ENCODE measurements at regions not wholly inside any gene's neighbourhood (a gene's known extent, or its start where the extent isn't known, plus 50 kb on each side); places are given as distances from the start of the nearest gene placed in this dataset.

- TF ChIP-seq, protein P1, sequence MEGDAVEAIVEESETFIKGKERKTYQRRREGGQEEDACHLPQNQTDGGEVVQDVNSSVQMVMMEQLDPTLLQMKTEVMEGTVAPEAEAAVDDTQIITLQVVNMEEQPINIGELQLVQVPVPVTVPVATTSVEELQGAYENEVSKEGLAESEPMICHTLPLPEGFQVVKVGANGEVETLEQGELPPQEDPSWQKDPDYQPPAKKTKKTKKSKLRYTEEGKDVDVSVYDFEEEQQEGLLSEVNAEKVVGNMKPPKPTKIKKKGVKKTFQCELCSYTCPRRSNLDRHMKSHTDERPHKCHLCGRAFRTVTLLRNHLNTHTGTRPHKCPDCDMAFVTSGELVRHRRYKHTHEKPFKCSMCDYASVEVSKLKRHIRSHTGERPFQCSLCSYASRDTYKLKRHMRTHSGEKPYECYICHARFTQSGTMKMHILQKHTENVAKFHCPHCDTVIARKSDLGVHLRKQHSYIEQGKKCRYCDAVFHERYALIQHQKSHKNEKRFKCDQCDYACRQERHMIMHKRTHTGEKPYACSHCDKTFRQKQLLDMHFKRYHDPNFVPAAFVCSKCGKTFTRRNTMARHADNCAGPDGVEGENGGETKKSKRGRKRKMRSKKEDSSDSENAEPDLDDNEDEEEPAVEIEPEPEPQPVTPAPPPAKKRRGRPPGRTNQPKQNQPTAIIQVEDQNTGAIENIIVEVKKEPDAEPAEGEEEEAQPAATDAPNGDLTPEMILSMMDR (IDR thresholded peaks at IDR 0.05; ENCODE audit: insufficient read depth, low read depth, low read length): no peak
Measured at GRCh38 chr3:111392894-111393398, 149.1 kb upstream of the CD96 start.

DNA sequence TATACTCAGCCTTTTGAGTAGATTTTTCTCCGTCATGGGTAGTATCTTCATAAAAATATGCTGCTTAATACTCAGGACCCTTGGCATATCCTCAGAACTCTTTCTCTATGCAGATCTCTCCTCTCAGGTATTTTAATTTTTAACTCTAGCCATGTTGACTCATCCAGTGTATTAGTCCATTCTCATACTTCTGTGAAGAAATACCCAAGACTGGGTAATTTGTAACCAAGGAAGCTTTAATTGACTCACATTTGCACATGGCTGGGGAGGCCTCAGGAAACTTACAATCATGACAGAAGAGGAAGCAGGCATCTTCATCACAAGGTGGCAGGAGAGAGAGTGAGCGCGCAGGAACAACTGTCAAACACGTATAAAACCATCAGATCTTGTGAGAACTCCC lies 129.3 kb upstream of the CD96 start:
- TF ChIP-seq, protein P1 (IDR thresholded peaks at IDR 0.05; ENCODE audit: insufficient read depth, low read depth, low read length): no peak
- no peak for DNase-seq (ENCODE audit: low read depth)

More at GRCh38 chr3:111392894-111393398, 149.1 kb upstream of the CD96 start:
- DNase-seq (ENCODE audit: low read depth): peak; percentile 21
- no peak overlapping the region for H3K4me3 ChIP-seq (ENCODE audit: low read depth, low read length)

DNA sequence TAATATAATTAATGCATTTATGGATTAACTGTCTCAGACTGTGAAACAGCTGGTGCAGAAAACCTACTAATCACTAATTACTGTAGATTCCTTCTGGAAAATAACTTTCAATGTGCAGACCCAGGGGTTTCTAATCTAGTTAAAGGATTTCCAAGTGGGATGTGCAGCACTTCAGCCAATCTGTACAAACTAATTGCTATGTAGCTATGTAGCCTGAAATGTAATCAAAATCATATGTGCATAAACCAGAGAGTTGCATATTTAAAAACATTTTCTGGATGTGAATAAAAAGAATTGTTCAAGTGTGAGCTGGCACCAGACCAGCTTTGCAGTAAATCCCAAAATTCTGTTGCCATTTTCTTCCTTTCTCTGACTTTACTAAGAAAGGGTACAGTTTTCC lies 127.5 kb upstream of the CD96 start:
- no peak overlapping the region for H3K4me3 ChIP-seq (ENCODE audit: low read depth, low read length)
- TF ChIP-seq, protein P1 (IDR thresholded peaks at IDR 0.05; ENCODE audit: insufficient read depth, low read depth, low read length): no peak
- no peak for DNase-seq (ENCODE audit: low read depth)

More for the DNA sequence above, 129.3 kb upstream of the CD96 start:
- H3K4me3 ChIP-seq (ENCODE audit: low read depth, low read length): no peak overlapping the region

DNA sequence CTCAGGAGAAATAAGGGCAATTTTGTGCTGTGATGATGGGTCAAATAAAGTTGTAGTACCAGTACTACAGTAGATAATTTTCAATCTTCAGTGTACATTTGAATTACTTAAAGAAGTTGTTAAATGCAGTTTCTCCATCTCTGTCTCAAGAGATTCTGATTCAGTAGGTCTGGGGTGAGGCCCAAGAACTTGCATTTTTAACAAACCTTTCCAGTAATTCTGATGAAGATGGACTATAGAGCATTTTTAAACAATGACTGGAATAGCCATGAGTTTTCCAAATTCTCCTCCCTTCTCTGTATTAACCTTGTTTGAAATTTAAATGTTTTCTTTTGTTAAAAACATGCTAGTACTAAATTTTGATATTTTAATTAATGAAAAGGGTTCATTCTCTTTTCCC lies 127.0 kb upstream of the CD96 start:
- TF ChIP-seq, protein P1 (IDR thresholded peaks at IDR 0.05; ENCODE audit: insufficient read depth, low read depth, low read length): no peak
- no peak for DNase-seq (ENCODE audit: low read depth)

DNA sequence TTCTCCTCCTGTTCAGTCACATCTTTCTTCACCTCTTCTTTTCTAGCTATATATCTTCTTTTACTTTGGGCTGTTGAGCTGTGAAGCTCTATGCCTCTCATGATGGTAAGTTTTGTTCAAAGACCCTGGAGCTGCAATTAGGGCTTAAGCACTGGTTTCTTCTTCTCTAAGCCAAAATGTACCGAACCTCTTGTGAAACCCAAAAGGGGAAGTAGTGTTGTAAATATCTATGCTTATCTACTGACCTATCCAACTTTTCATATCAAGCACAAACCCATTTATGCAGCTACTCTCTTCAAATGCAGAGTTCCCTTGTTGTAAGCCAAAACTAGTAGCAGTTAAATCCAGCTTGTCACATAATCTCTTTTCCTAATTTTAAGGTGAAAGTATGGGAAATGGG lies 123.6 kb upstream of the CD96 start:
- TF ChIP-seq, protein P1 (IDR thresholded peaks at IDR 0.05; ENCODE audit: insufficient read depth, low read depth, low read length): no peak
- DNase-seq (ENCODE audit: low read depth): no peak

More for the DNA sequence above, 127.0 kb upstream of the CD96 start:
- no peak overlapping the region for H3K4me3 ChIP-seq (ENCODE audit: low read depth, low read length)

DNA sequence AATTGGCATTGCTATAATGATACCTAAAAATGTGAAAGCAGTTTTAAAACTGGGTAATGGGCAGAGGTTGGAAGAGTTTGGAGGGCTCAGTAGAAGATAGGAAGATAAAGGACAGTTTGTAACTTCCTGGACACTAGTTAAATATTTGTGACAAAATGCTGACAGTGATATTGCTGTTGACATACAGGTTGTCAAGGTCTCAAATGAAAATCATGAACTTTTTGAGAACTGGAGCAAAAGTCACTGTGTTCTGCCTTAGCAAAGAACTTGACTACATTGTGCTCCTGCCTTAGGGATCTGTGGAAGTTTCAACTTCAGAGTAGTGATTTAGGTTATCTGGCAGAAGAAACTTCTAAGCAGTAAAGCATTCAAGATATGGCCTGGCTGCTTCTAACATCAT lies 113.7 kb upstream of the CD96 start:
- no peak for DNase-seq (ENCODE audit: low read depth)
- TF ChIP-seq, protein P1 (IDR thresholded peaks at IDR 0.05; ENCODE audit: insufficient read depth, low read depth, low read length): no peak
- no peak overlapping the region for H3K4me3 ChIP-seq (ENCODE audit: low read depth, low read length)

More for the DNA sequence above, 123.6 kb upstream of the CD96 start:
- H3K4me3 ChIP-seq (ENCODE audit: low read depth, low read length): no peak overlapping the region
